ENCODE measurements at regions not wholly inside any gene's neighbourhood (a gene's known extent, or its start where the extent isn't known, plus 50 kb on each side); places are given as distances from the start of the nearest gene placed in this dataset.

DNA sequence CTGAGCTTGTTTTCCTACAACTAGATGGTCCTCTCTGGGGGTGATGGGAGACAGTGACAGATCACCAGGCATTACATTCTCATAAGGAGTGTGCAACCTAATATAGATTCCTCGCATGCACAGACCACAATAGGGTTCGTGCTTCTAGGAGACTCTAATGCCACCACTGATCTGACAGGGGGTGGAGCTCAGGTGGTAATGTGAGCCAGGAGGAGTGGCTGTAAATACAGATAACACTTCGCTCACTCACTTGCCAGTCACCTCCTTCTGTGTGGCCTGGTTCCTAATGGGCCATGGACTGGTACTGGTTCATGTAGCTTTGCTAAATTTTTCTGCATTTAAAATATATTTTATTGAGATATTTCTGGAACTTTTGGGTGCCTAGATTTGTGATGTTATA lies 202.3 kb upstream of the ZNF32 start:
- TF ChIP-seq CTCF (IDR thresholded peaks at IDR 0.05; ENCODE audit: low read depth, low read length) = no peak
- TF ChIP-seq EZH2phosphoT487 (IDR thresholded peaks at IDR 0.05; ENCODE audit: low read depth) = no peak
